ENCODE measurements at regions not wholly inside any gene's neighbourhood (a gene's known extent, or its start where the extent isn't known, plus 50 kb on each side); places are given as distances from the start of the nearest gene placed in this dataset.

DNA sequence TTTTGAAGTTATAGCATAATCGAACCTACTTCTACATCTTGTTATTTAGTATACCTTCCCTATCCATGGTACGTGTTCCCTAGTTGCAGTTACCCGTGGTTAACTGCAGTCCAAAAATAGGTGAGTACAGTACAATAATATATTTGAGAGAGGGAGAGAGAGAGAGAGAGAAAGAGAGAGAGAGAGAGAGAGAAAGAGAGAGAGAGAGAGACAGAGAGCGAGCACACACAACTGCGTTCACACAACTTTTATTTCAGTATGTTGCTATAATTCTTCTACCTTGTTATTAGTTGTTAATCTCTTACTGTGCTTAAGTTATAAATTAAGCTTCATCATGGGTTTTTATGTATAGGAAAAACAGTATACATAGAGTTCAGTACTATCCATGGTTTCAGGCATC lies 928.1 kb downstream of the TUSC7 start:
- TF ChIP-seq, protein P1, sequence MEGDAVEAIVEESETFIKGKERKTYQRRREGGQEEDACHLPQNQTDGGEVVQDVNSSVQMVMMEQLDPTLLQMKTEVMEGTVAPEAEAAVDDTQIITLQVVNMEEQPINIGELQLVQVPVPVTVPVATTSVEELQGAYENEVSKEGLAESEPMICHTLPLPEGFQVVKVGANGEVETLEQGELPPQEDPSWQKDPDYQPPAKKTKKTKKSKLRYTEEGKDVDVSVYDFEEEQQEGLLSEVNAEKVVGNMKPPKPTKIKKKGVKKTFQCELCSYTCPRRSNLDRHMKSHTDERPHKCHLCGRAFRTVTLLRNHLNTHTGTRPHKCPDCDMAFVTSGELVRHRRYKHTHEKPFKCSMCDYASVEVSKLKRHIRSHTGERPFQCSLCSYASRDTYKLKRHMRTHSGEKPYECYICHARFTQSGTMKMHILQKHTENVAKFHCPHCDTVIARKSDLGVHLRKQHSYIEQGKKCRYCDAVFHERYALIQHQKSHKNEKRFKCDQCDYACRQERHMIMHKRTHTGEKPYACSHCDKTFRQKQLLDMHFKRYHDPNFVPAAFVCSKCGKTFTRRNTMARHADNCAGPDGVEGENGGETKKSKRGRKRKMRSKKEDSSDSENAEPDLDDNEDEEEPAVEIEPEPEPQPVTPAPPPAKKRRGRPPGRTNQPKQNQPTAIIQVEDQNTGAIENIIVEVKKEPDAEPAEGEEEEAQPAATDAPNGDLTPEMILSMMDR (IDR thresholded peaks at IDR 0.05), result no peak
- TF ChIP-seq POLR2A (IDR thresholded peaks at IDR 0.05), result no peak
